Stimulated activated CD8-positive, alpha-beta memory T cell treated with anti-CD3 and anti-CD28 coated beads, Interleukin-12 subunit alpha, Interleukin-12 subunit beta, amount 100 ng/mL, for 24 hours (primary cell): ENCODE measurements at regions not wholly inside any gene's neighbourhood (a gene's known extent, or its start where the extent isn't known, plus 50 kb on each side); places are given as distances from the start of the nearest gene placed in this dataset.

Source experiments
- DNase-seq: peaks from one replicate; pipeline ENCODE4 v3.0.0-alpha.2; 2020; ENCODE audit errors: extremely low read depth

GRCh38 chr15:39333896-39334295, 247.0 kb upstream of the THBS1 start:
- DNase-seq = no peak

DNA sequence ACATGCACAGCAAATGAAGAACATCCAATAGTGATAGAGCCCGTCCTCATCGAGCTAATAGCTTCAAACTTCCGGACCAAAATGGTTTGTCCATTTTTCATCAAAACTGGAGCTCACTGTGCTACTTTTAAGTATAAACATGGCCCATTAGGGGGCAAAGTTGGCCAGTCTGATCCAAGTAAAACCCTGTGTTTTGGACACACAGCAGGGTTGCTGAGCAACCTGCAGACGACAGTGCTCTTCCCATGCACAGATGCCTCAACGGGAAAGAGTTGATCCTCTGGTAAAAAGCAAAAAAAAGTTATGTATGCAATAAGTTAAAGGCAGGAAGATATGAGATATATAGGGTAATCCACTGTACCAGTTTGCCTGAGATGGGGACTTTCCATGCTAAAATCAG, 244.0 kb upstream of the THBS1 start:
- DNase-seq = no peak

- DNase-seq = no peak
These were observed 242.6 kb upstream of the THBS1 start for GRCh38 chr15:39338251-39338650.

DNA sequence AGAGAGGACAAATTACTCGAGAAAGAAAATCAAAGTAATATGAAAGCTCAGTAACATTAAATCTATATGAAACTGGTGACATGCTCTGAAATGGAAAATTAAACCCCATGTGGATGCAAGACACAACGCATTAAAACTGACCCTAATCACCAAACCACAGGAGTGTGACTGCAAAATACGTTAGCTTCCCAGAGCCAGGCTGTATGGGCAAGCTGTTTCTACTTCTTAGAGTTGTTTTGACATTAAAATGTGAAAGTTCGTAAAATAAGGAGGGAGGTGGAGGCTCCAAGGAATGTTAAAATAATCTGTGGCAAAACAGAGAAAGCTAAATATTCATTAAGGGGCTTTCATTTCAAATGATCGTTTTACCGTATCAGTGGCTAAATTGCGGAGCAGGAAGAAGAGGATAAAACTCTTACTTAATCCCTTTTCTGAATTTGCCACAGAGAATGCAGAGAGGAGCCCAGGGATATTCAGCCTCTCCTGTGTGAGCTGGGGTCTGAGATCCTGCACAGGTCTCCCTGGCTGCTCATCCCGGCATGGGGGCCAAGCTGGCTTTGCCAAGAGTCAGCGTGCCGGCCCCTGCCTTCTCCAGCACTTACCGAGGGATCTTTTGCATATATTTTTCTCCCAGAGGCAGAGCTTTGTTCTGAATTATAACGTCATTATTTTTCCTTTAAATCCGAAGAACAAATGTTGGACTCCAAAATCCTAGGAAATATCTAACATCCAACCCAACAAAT, 239.8 kb upstream of the THBS1 start:
- DNase-seq = no peak

DNA sequence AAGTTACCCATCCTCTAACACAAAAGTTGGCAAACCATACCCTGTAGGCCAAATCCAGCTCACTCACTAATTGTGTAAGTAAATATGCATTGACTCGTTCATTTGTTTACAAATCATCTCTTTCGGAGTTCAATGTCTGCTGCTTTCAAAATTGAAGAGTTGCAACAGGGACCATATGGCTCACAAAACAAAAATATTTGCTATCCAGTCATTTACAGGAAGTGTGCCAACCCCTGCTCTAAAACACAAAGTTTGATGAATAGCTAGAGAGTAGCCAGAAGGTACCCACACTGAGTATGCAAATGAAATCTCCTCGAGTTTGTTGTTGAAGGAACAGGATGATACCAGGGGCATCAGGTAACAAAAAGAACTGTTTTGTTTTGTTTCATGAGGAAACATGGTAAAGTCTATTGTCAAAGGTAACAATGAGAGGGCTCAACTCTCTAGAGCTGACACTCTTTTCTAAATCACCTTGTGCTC, 236.2 kb upstream of the THBS1 start:
- no peak for DNase-seq

- DNase-seq = no peak
These were observed 235.7 kb upstream of the THBS1 start for GRCh38 chr15:39345176-39345575.

DNA sequence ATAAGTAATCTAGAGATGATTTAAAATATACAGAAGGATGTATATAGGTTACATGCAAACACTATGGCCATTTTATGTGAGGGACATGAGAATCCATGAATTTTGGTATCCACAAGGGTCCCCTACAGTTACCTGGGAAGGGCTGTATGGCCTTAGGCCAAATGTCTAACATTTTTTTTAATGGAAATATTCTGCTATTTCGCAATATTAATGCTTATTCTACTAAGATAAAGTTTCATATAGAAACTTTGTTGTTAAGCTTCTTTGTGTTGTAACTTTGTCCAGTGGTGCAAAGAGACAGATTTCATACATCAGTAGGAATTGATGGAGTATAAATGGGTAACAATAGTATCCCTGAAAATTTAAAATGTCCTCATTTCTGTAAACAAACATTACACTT, 233.4 kb upstream of the THBS1 start:
- no peak for DNase-seq

DNA sequence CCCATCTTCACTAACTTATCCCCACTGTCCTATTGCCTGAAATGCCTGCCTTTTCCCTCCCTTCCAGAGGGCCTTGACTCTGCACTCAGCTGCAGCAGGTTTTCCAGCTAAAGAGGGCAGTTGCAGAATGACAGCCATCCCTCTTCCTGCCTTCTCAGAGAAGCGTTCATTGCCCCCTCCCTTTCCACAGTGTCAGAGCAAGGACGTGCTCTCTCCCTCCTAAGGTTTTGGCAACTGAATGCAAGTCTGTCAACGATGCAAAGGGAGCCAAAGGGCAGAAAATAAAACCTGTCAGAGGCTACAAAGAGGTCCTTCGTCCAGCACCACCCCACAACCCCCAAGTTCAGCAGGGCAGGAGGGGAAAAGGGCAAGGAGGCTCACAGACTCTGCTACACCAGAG, 230.1 kb upstream of the THBS1 start:
- no peak for DNase-seq

- DNase-seq = no peak
These were observed 226.7 kb upstream of the THBS1 start for GRCh38 chr15:39354189-39354588.

GRCh38 chr15:39357480-39358268, 223.2 kb upstream of the THBS1 start:
- no peak for DNase-seq

DNA sequence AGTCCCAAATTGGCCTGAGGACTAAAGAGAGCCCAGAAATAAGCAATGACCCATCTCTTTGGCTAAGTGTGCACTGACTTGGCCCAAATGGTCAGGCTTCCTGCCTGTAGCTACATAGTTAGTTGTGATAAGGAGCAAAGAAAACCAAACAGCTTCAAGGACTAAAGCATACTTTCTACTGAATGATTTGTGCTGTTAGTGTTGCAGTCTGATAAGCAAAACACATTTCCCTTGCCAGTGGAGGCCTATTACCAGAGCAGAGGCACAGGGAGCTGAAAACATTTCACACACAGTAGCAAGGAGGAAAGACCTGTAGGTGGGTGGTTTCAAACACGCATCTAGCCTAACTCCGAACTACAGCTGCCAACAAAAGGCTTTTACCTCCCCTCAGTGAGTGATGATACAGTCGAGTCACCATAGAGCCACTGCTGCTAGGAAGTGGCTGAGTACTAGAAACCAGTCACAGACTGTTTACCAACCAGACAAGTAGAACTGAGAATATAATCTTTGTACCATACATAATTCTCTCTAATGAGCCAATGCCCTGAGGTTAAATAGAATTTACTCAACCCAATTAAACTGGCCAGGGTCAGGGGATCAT, 222.3 kb upstream of the THBS1 start:
- no peak for DNase-seq

DNA sequence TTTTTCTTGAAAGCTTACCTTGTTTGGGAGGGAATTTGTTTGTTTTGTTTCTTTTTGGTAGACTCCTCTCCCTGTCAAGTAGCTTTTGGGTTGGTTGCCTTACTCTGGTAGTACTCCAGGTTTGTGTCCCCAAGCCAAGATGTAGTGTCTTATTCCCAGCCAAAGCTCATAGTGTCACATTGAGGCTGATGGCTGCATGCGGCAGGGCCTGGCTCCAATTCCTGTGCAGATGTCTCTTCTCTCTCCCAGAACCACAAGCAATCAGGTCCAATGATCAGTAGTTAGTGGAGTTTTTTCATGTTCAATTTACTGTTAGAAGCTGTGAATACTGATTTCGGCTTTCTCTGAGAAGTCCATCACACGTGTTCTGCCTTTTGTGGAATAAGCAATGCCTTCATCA, 221.1 kb upstream of the THBS1 start:
- DNase-seq = no peak

GRCh38 chr15:39360452-39360851, 220.4 kb upstream of the THBS1 start:
- DNase-seq = no peak

- DNase-seq = no peak
These were observed 219.4 kb upstream of the THBS1 start for GRCh38 chr15:39361497-39361896.

DNA sequence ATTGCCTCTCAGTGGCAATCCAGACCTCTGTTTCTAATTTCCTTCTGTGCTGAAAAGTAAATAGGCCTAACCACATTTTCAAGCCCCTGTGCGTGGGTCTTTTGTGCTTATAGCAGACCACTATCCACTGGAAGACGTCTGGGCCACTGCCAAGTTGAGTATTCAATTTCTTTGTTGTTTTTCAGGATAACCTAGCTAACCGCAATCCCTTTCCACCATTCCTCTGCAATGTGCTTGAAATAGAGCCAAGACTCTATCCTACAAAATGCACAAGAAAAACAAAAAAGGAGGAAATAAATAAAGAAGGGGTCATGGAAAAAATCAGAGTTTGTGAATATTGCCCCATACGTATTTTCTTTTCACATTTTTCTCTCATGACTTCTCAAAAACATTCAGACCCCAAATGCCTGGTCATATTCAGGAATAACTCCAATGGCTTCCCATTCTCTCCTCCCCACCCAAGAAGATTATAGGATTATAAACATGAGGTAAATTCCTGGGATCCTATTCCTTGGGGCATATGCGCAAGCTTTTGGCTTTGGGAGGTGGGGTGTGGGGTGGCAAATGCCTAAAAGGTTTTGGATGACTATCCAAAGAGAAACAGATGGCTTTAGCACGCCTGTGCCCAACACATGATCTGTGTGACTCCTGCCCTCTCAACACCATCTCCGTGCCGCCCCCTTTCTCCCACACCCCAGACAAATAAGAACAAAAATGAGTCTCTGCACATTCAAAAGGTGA, 217.9 kb upstream of the THBS1 start:
- DNase-seq = no peak

DNA sequence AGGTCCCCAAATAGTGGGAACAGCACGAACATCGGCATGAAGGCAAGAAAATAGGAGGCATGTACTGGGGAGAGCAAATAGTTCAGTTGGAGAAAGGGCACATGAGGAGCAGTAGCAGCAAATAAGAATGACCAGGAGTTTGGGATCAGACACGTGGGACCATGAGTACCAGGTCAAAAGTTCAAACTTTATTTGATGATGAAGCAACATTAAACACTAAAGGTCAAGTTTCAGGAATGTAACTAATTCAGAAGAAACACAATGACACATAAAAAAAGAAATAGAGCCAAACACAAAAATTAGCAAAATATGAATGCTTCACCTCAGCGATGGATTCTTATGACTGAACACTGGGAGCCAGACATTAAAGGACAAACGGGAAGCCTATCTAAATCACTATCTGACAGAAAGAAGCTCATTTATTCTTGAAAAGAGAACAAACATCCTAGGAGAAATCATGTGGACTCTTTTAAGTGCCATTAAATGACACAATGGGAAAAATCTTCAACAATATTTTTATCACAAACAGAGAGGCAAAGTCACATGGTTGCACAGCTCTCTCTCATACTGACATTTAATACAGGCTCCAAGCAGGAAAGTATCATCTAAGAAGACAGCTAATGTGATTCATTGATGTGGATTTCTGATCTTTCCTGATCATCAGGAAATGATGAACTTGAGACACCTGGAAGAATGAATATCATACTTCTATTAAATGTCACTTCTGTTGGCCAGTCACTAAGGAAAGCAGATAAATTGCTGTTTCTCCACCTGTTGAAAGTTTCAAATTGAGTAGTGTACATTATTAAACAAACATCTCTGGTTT, 216.9 kb upstream of the THBS1 start:
- no peak for DNase-seq

- no peak for DNase-seq
These were observed 216.2 kb upstream of the THBS1 start for GRCh38 chr15:39364721-39365120.

DNA sequence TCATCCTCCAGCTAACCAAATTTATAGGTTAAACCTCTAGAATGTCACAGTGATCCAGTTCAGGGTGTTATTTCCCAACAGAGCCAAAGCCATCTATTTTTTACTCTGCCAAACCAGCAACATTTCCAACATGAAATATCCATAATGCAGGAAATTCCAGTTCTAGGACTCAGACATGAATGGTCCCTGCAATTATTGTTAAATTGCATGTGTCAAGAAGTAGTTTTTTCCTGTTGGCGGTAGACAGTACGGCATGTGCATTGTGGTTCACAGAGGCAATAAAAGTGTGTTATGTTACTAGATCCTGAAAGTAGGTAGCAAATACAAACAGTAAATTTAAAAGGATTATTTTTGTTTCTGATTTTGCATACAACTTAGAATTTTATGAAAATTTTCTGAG, 215.7 kb upstream of the THBS1 start:
- DNase-seq = no peak

- DNase-seq = no peak
These were observed 215.0 kb upstream of the THBS1 start for GRCh38 chr15:39365873-39366272.

GRCh38 chr15:39367596-39367995, 213.3 kb upstream of the THBS1 start:
- no peak for DNase-seq

GRCh38 chr15:39369768-39370167, 211.1 kb upstream of the THBS1 start:
- no peak for DNase-seq
